Psoas muscle (tissue), 7 donors: ENCODE measurements at regions not wholly inside any gene's neighbourhood (a gene's known extent, or its start where the extent isn't known, plus 50 kb on each side); places are given as distances from the start of the nearest gene placed in this dataset.
"Not testable (repeated sequence)": the region's sequence is repeated elsewhere in the genome, so short reads cannot be mapped to it uniquely, and the experiment has no call there.

Experiments used
- ATAC-seq, 4 donors: fragments of 200-7000 bp; cut with Tn5 transposase; one replicate each; pipeline ENCODE4 v1.9.1; 2020; ENCODE audit warnings: moderate library complexity in 3 of 4, mild to moderate bottlenecking in 2 of 4
- DNase-seq, 2 donors: peaks; one replicate each; pipeline ENCODE4 v3.0.0-alpha.2; 2020
- H3K27ac ChIP-seq: fragments of 200-600 bp; one replicate; pipeline ENCODE4 v1.8.0; 2022
- H3K27me3 ChIP-seq, 3 donors: fragments of 200-600 bp in 1 of 3; one replicate each; pipeline versions ENCODE4 v1.6.1 to v1.8.0; 2013 to 2022; ENCODE audit warnings: low read length in 2 of 3, mild to moderate bottlenecking in 2 of 3, moderate library complexity in 1 of 3; ENCODE audit not compliant: insufficient read depth in 3 of 3
- H3K36me3 ChIP-seq, 2 donors: fragments of 200-600 bp in 1 of 2; one replicate each; pipeline versions ENCODE4 v1.6.1 to v1.8.0; 2013 to 2022; ENCODE audit warnings: low read depth in 1 of 2, mild to moderate bottlenecking in 1 of 2, moderate library complexity in 1 of 2; ENCODE audit not compliant: insufficient read depth in 1 of 2
- H3K4me1 ChIP-seq: fragments of 200-600 bp; one replicate; pipeline ENCODE4 v1.8.0; 2022
- H3K4me3 ChIP-seq: fragments of 200-600 bp; one replicate; pipeline ENCODE4 v1.8.0; 2022; ENCODE audit warnings: mild to moderate bottlenecking
- H3K9me3 ChIP-seq: fragments of 200-600 bp; one replicate; pipeline ENCODE4 v1.8.0; 2022
- WGBS, 3 donors: extraction: QIAGEN DNeasy Blood & Tissue Kit; methylation state at CpG; one replicate each; pipeline versions ENCODE4 v1.1.6 to v1.1.7; 2013; 5-methylcytosine and 5-hydroxymethylcytosine counted together
- intact Hi-C, 2 donors: fragments of 100-400 bp; cut with DNase I; formaldehyde crosslinking; loops; one replicate each; pipeline versions ENCODE4 v1.11.0 to v1.14.2; 2022
- TF ChIP-seq, protein P1 (sequence below): fragments of 200-600 bp; IDR thresholded peaks from one replicate; pipeline ENCODE4 v1.8.0; 2022; ENCODE audit warnings: antibody characterized with exemption
- donor health status: healthy with polysubstance abuse.
- donor health status: DM: no; HTN: no; CAD: no; lungs with moderate emphysema.
- donor health status: Bipolar disorder and iron deficiency.
- donor health status: healthy.
- donor health status: DM: yes; HTN: yes; CAD: no.
- donor health status: DM: no; HTN: no; CAD: no.
- donor health status: DM: yes; HTN: yes; CAD: no.

DNA sequence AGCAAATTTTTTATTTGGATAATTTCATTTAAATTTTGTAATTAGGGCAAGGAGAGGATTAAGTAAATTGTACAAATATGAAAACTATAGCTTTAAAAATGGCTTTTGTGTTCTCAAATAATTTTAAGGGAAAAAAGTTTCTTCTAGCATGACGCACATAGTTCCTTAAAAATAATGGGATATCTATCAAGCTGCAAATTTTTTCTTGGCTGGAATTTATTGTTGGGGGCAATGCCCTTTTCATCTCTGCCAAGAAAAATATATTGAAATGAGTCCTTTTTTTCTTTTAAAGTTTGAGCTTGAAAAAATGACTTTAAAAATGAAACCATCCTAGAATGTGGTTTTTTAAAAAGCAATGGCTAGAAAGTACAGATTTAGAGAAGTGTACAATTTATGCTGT is 154.4 kb upstream of the UGT8 start:
- H3K27me3 ChIP-seq = no peaks in the 10 kb centered on the region
- DNase-seq (no peak), ATAC-seq (no peak)
- no peaks in the 10 kb centered on the region for H3K9me3 ChIP-seq
- no peak overlapping the region for H3K4me3 ChIP-seq
- intact Hi-C loops = no loop called here
- no peaks in the 10 kb centered on the region for H3K36me3 ChIP-seq
- 53 to 63% (median 58%) methylated on average over 1 of the region's 1 CpG for WGBS, 3 donors
- H3K27ac ChIP-seq = no peak overlapping the region
- H3K4me1 ChIP-seq = no peaks in the 10 kb centered on the region
- TF ChIP-seq, protein P1, sequence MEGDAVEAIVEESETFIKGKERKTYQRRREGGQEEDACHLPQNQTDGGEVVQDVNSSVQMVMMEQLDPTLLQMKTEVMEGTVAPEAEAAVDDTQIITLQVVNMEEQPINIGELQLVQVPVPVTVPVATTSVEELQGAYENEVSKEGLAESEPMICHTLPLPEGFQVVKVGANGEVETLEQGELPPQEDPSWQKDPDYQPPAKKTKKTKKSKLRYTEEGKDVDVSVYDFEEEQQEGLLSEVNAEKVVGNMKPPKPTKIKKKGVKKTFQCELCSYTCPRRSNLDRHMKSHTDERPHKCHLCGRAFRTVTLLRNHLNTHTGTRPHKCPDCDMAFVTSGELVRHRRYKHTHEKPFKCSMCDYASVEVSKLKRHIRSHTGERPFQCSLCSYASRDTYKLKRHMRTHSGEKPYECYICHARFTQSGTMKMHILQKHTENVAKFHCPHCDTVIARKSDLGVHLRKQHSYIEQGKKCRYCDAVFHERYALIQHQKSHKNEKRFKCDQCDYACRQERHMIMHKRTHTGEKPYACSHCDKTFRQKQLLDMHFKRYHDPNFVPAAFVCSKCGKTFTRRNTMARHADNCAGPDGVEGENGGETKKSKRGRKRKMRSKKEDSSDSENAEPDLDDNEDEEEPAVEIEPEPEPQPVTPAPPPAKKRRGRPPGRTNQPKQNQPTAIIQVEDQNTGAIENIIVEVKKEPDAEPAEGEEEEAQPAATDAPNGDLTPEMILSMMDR = no peak

DNA sequence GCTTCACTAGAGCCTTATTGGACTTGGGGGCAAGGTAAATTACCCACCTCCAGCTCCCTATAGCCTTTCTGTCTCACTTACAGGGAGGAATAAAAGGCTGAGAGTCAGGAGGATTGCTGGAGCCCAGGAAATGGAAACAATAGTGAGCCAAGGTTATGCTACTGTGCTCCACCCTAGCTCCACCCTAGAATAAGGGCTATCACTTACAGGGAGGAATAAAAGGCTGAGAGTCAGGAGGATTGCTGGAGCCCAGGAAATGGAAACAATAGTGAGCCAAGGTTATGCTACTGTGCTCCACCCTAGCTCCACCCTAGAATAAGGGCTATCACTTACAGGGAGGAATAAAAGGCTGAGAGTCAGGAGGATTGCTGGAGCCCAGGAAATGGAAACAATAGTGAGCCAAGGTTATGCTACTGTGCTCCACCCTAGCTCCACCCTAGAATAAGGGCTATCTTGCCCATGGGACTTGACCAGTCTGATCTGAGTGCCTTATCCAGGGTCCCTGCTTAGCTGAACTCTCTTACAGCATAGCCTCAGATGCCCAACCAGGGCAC is 150.6 kb upstream of the UGT8 start:
- DNase-seq, H3K27me3 ChIP-seq, H3K4me3 ChIP-seq, H3K4me1 ChIP-seq, H3K27ac ChIP-seq, ATAC-seq, intact Hi-C loops, H3K36me3 ChIP-seq, H3K9me3 ChIP-seq: not testable (repeated sequence)

DNA sequence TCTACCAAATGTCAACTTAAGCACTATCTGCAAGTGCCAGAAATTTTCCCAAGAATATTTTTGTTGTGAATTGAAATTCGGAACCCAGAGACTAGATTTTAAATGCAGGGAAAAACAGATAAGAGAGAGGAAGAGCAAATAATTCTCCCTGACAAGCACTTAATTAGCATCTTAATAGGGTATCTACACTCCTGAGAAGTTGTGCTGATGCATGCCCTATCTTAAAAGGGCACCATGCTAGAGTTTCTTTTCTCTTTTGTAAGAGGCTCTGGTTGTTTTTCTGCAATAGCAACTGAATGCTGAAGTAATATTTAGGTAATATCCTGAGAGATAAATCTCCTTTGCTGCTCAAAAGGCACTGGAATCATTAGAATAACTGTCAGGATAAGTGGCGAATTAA is 139.9 kb upstream of the UGT8 start:
- WGBS, 3 donors = 63 to 75% (median 69%) methylated on average over 2 of the region's 2 CpGs
- H3K27ac ChIP-seq = no peak overlapping the region
- intact Hi-C loops = no loop called here
- ATAC-seq (no peak), DNase-seq (no peak)
- no peaks in the 10 kb centered on the region for H3K27me3 ChIP-seq
- H3K4me1 ChIP-seq = no peaks in the 10 kb centered on the region
- no peak overlapping the region for H3K4me3 ChIP-seq
- TF ChIP-seq, protein P1 = no peak
- no peaks in the 10 kb centered on the region for H3K36me3 ChIP-seq
- H3K9me3 ChIP-seq = no peaks in the 10 kb centered on the region

DNA sequence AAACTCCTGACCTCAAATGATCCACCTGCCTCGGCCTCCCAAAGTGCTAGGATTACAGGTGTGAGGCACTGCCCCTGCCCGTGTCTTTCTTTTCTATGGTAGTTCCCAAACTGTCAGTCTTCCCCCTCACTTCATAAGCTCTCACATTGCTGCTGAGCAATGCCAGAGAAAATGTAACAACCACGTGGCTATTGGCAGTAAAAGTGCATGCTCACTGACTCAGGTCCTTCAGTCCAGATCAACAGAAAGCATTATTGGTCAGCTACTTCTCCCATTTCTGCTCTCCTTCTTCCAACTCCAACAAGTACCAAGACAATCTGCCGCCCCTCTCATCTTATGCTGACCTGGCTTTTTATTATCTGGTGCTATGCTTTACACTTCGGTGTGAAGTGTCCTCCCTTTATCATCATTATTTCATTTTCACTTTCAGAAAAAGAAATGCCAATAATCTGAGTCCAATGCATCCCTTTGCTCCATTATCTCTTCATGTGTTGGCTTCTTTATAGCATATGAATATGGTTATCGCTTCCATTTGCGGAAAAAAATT is 133.8 kb upstream of the UGT8 start:
- no peak for DNase-seq
- ATAC-seq = no peak
- no peak overlapping the region for H3K4me3 ChIP-seq
- no peaks in the 10 kb centered on the region for H3K4me1 ChIP-seq
- H3K9me3 ChIP-seq = no peaks in the 10 kb centered on the region
- WGBS, 3 donors = 50 to 66% (median 60%) methylated on average over 7 of the region's 7 CpGs
- intact Hi-C loops = no loop called here
- TF ChIP-seq, protein P1 = no peak
- H3K27ac ChIP-seq = no peak overlapping the region
- H3K27me3 ChIP-seq = no peaks in the 10 kb centered on the region
- H3K36me3 ChIP-seq = no peaks in the 10 kb centered on the region

DNA sequence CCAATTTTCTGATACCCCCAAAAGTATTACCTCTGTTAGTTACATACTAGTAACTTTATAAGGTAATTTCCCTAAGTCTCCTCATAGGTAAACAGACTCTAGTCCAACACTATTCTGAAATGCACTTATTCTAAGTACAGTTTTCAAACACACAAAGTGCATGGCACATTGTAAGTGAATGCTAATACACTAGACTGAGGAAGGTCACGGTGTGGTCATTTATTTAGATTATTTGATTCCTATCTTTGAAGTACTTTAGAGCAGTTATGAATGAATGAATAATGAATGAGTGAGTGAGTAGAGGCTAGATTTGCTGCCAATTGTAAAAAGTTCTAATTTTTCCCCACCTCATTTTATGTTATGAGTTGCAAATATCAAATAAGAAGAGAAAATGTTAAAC is 132.8 kb upstream of the UGT8 start:
- Histone ChIP-seq H3K4me3 (no peak overlapping the region), H3K36me3 (no peaks in the 10 kb centered on the region), H3K27me3 (no peaks in the 10 kb centered on the region), H3K9me3 (no peaks in the 10 kb centered on the region), H3K4me1 (no peaks in the 10 kb centered on the region), H3K27ac (no peak overlapping the region)
- intact Hi-C loops = no loop called here
- WGBS, 3 donors = 79 to 83% (median 83%) methylated on average over 1 of the region's 1 CpG
- TF ChIP-seq, protein P1 = no peak
- no peak for DNase-seq
- no peak for ATAC-seq
